D721Med (cell line): ENCODE measurements at regions not wholly inside any gene's neighbourhood (a gene's known extent, or its start where the extent isn't known, plus 50 kb on each side); places are given as distances from the start of the nearest gene placed in this dataset.

Experiments
- DNase-seq: peaks from one replicate; pipeline ENCODE4 v3.0.0; 2011; ENCODE audit warnings: low spot score; ENCODE audit not compliant: insufficient read length
- FAIRE-seq: peaks from 2 replicates; lab custom pipeline; 2011; peaks lifted over from hg19 to GRCh38; lab: Jason Lieb, UNC
- CTCF ChIP-seq: IDR thresholded peaks from 2 replicates; pipeline ENCODE4 v1.5.1; 2012; ENCODE audit warnings: mild to moderate bottlenecking, control low read depth; ENCODE audit not compliant: insufficient read depth; ENCODE audit errors: missing control alignments

GRCh38 chr16:76780556-76780955 is 410.4 kb upstream of the MON1B start:
- FAIRE-seq: no peak
- no peak for TF ChIP-seq CTCF
- no peak for DNase-seq

GRCh38 chr16:76784530-76784929 is 406.5 kb upstream of the MON1B start:
- FAIRE-seq (no peak), DNase-seq (no peak)
- TF ChIP-seq CTCF: no peak

GRCh38 chr16:76787394-76787793 is 403.6 kb upstream of the MON1B start:
- DNase-seq (no peak), FAIRE-seq (no peak)
- no peak for TF ChIP-seq CTCF

- DNase-seq (no peak), FAIRE-seq (no peak)
- no peak for TF ChIP-seq CTCF
Observed at GRCh38 chr16:76791151-76791550, 399.8 kb upstream of the MON1B start.

- FAIRE-seq (no peak), DNase-seq (no peak)
- TF ChIP-seq CTCF: no peak
Observed at GRCh38 chr16:76796416-76796815, 394.6 kb upstream of the MON1B start.

GRCh38 chr16:76796978-76797377 is 394.0 kb upstream of the MON1B start:
- FAIRE-seq (no peak), DNase-seq (no peak)
- TF ChIP-seq CTCF: no peak

- no peak for FAIRE-seq
- no peak for TF ChIP-seq CTCF
- no peak for DNase-seq
Observed at GRCh38 chr16:76797457-76797856, 393.5 kb upstream of the MON1B start.
